Thoracic aorta (tissue), 2 donors: ENCODE measurements at regions not wholly inside any gene's neighbourhood (a gene's known extent, or its start where the extent isn't known, plus 50 kb on each side); places are given as distances from the start of the nearest gene placed in this dataset.

ENCODE experiments used
- ATAC-seq: fragments of 150-250 bp; one replicate; pipeline ENCODE4 v1.8.0; 2017; ENCODE audit warnings: low read depth; ENCODE audit not compliant: insufficient number of reproducible peaks, low FRiP score
- DNase-seq: peaks from one replicate; pipeline ENCODE4 v3.0.0-alpha.2; 2020; ENCODE audit warnings: low spot score
- H3K27ac ChIP-seq, 2 donors: fragments of 200-600 bp; sonication (generic); 1 replicate in 1 of 2; 2 replicates in 1 of 2; pipeline ENCODE4 v1.5.1; 2016; ENCODE audit warnings: mild to moderate bottlenecking in 2 of 2, moderate library complexity in 2 of 2
- H3K27me3 ChIP-seq: fragments of 200-600 bp; sonication (generic); replicated peaks from 2 replicates; pipeline ENCODE4 v1.6.0; 2016; ENCODE audit warnings: mild to moderate bottlenecking; ENCODE audit not compliant: insufficient read depth
- H3K36me3 ChIP-seq: fragments of 200-600 bp; sonication (generic); one replicate; pipeline ENCODE4 v1.5.1; 2016
- H3K4me1 ChIP-seq, 2 donors: fragments of 200-600 bp; sonication (generic); 1 replicate in 1 of 2; 2 replicates in 1 of 2; pipeline versions ENCODE4 v1.5.1 to v1.6.0; 2016; ENCODE audit warnings: low read depth in 2 of 2, mild to moderate bottlenecking in 1 of 2; ENCODE audit not compliant: control insufficient read depth in 1 of 2
- H3K4me3 ChIP-seq: fragments of 200-600 bp; sonication (generic); 2 replicates; pipeline ENCODE4 v1.5.1; 2016; ENCODE audit warnings: mild to moderate bottlenecking
- H3K9me3 ChIP-seq: fragments of 200-600 bp; sonication (generic); 2 replicates; pipeline ENCODE4 v1.5.1; 2016
- TF ChIP-seq, protein P1 (sequence below): fragments of 200-600 bp; sonication (generic); IDR thresholded peaks from one replicate; pipeline ENCODE4 v1.5.1; 2019; ENCODE audit warnings: antibody characterized with exemption

DNA sequence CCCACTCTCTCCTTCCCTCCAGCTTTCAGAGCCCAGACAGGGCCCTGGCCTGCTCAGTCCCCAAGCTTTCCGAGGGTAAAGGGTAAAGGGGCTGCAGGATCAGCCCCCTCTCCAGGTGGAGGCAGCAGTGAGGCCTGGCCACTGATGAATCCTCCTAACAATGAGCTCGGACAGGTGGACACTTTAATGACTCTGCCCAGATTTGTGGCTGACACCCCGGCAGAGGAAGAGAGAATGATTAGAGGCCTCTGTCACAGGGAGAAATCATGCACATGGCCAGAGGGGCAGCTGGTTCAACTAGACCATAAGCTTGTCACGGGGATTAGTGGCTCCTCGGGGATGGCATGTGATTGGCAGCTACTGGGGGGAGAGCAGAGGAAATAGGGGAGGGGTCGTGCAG lies 587.5 kb upstream of the B3GAT1 start:
- H3K4me3 ChIP-seq: no peak overlapping the region
- no peaks in the 10 kb centered on the region for H3K4me1 ChIP-seq
- no peaks in the 10 kb centered on the region for H3K27me3 ChIP-seq
- ATAC-seq (no peak), DNase-seq (no peak)
- TF ChIP-seq, protein P1, sequence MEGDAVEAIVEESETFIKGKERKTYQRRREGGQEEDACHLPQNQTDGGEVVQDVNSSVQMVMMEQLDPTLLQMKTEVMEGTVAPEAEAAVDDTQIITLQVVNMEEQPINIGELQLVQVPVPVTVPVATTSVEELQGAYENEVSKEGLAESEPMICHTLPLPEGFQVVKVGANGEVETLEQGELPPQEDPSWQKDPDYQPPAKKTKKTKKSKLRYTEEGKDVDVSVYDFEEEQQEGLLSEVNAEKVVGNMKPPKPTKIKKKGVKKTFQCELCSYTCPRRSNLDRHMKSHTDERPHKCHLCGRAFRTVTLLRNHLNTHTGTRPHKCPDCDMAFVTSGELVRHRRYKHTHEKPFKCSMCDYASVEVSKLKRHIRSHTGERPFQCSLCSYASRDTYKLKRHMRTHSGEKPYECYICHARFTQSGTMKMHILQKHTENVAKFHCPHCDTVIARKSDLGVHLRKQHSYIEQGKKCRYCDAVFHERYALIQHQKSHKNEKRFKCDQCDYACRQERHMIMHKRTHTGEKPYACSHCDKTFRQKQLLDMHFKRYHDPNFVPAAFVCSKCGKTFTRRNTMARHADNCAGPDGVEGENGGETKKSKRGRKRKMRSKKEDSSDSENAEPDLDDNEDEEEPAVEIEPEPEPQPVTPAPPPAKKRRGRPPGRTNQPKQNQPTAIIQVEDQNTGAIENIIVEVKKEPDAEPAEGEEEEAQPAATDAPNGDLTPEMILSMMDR: no peak
- no peak overlapping the region for H3K27ac ChIP-seq
- H3K36me3 ChIP-seq: no peaks in the 10 kb centered on the region
- H3K9me3 ChIP-seq: no peaks in the 10 kb centered on the region

GRCh38 chr11:134997652-134998320 lies 585.7 kb upstream of the B3GAT1 start:
- Histone ChIP-seq H3K27me3 (no peaks in the 10 kb centered on the region), H3K4me1 (no peaks in the 10 kb centered on the region), H3K9me3 (no peaks in the 10 kb centered on the region), H3K4me3 (no peak overlapping the region), H3K27ac (no peak overlapping the region), H3K36me3 (no peaks in the 10 kb centered on the region)
- ATAC-seq (no peak), DNase-seq (no peak)
- TF ChIP-seq, protein P1: no peak

- ATAC-seq: no peak
- TF ChIP-seq, protein P1: no peak
Observed at GRCh38 chr11:134995741-134996140, 583.7 kb upstream of the B3GAT1 start.

GRCh38 chr11:134994431-134994830 lies 582.4 kb upstream of the B3GAT1 start:
- DNase-seq (no peak), ATAC-seq (no peak)
- Histone ChIP-seq H3K36me3 (no peaks in the 10 kb centered on the region), H3K4me1 (no peaks in the 10 kb centered on the region), H3K4me3 (no peak overlapping the region), H3K27me3 (no peaks in the 10 kb centered on the region), H3K27ac (no peak overlapping the region), H3K9me3 (no peaks in the 10 kb centered on the region)
- TF ChIP-seq, protein P1: no peak

More at GRCh38 chr11:134995741-134996140, 583.7 kb upstream of the B3GAT1 start:
- Histone ChIP-seq H3K27ac (no peak overlapping the region), H3K4me1 (no peaks in the 10 kb centered on the region), H3K27me3 (no peaks in the 10 kb centered on the region), H3K9me3 (no peaks in the 10 kb centered on the region), H3K36me3 (no peaks in the 10 kb centered on the region), H3K4me3 (no peak overlapping the region)
- DNase-seq: no peak

DNA sequence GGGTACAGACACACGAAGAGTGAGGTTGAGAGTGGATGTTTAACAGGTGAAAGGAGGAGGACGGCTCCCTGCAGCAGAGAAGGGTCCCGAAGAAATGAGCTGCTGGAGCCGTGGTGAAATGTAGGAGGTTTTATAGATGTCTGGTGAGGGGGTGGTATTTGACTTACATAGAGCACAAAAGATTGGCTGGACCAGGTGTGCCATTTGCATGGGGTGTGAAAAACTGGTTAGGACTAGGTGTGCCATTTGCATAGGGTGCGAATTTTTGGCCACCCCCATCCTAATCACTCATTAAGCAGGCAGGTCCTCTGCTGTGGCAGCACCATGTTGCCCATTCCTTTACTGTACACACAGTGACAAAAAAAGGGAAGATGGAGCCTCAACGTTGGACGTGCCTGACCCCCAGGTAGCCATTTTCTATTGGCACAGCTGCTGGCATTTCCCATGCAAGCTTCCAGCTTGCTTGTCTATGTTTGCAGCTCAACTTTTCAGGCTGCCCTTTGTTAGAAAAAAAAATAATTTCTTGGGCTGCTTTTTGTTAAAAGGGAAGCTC lies 581.7 kb upstream of the B3GAT1 start:
- Histone ChIP-seq H3K36me3 (no peaks in the 10 kb centered on the region), H3K27me3 (no peaks in the 10 kb centered on the region), H3K9me3 (no peaks in the 10 kb centered on the region), H3K27ac (no peak overlapping the region), H3K4me3 (no peak overlapping the region), H3K4me1 (no peaks in the 10 kb centered on the region)
- DNase-seq (no peak), ATAC-seq (no peak)
- TF ChIP-seq, protein P1: no peak
